Common myeloid progenitor, CD34-positive (primary cell): ENCODE measurements at regions not wholly inside any gene's neighbourhood (a gene's known extent, or its start where the extent isn't known, plus 50 kb on each side); places are given as distances from the start of the nearest gene placed in this dataset.

Experiments used
- CTCF ChIA-PET: fragments of 350-600 bp; sonication (Branson Sonifier 250); formaldehyde crosslinking; loops from one replicate; lab custom pipeline; 2021; ENCODE audit warnings: antibody characterized with exemption; lab: Charles Lee
- POLR2A ChIA-PET: fragments of 350-600 bp; sonication (Branson Sonifier 250); formaldehyde crosslinking; loops from one replicate; lab custom pipeline; 2021; ENCODE audit warnings: antibody characterized with exemption; lab: Charles Lee
- DNase-seq, 3 donors: peaks; one replicate each; pipeline versions ENCODE4 v3.0.0 to v3.0.0-alpha.2; 2013
- H3K27ac ChIP-seq, 2 experiments: 1 replicate in 1 of 2; 2 replicates in 1 of 2; pipeline ENCODE4 v1.7.0; 2013; ENCODE audit warnings: inconsistent platforms in 2 of 2, low read length in 2 of 2, mild to moderate bottlenecking in 2 of 2, low read depth in 1 of 2, moderate library complexity in 1 of 2; ENCODE audit not compliant: severe bottlenecking in 2 of 2, insufficient read depth in 1 of 2, poor library complexity in 1 of 2
- H3K27me3 ChIP-seq, 5 experiments: replicated peaks in 2 of 5; 1 replicate in 3 of 5; 2 replicates in 2 of 5; pipeline versions ENCODE4 v1.6.1 to v1.7.0; 2013; ENCODE audit warnings: low read length in 4 of 5, mild to moderate bottlenecking in 2 of 5, moderate library complexity in 2 of 5, inconsistent platforms in 1 of 5; ENCODE audit not compliant: insufficient read depth in 5 of 5, control insufficient read depth in 4 of 5
- H3K36me3 ChIP-seq, 4 experiments: 1 replicate in 2 of 4; 2 replicates in 2 of 4; pipeline versions ENCODE4 v1.6.1 to v1.7.0; 2013; ENCODE audit warnings: low read length in 3 of 4, control low read depth in 1 of 4, mild to moderate bottlenecking in 1 of 4; ENCODE audit not compliant: control insufficient read depth in 4 of 4, insufficient read depth in 4 of 4
- H3K4me1 ChIP-seq, 4 experiments: 1 replicate in 3 of 4; 2 replicates in 1 of 4; pipeline versions ENCODE4 v1.6.1 to v1.7.1; 2013; ENCODE audit warnings: low read length in 3 of 4, mild to moderate bottlenecking in 3 of 4, control low read depth in 1 of 4, inconsistent platforms in 1 of 4, moderate library complexity in 1 of 4; ENCODE audit not compliant: control insufficient read depth in 4 of 4, insufficient read depth in 4 of 4; ENCODE audit errors: control extremely low read depth in 1 of 4
- H3K4me3 ChIP-seq, 7 experiments: 1 replicate in 4 of 7; 2 replicates in 3 of 7; pipeline versions ENCODE4 v1.5.1 to v1.7.0; 2013; ENCODE audit warnings: mild to moderate bottlenecking in 7 of 7, low read length in 6 of 7, moderate library complexity in 6 of 7, inconsistent platforms in 2 of 7, low read depth in 2 of 7, control low read depth in 1 of 7; ENCODE audit not compliant: insufficient read depth in 4 of 7, control insufficient read depth in 1 of 7; ENCODE audit errors: extremely low read depth in 1 of 7
- H3K9me3 ChIP-seq, 5 experiments: 1 replicate in 4 of 5; 2 replicates in 1 of 5; pipeline versions ENCODE4 v1.6.1 to v1.7.1; 2013; ENCODE audit warnings: low read length in 4 of 5, mild to moderate bottlenecking in 2 of 5, inconsistent platforms in 1 of 5, low read depth in 1 of 5, moderate library complexity in 1 of 5; ENCODE audit not compliant: control insufficient read depth in 4 of 5, insufficient read depth in 2 of 5; ENCODE audit errors: control extremely low read depth in 1 of 5
- WGBS: methylation state at CpG from one replicate; pipeline ENCODE4 v1.1.5; 2013; ENCODE audit not compliant: insufficient coverage; 5-methylcytosine and 5-hydroxymethylcytosine counted together

- Histone ChIP-seq H3K9me3 (no peaks in the 10 kb centered on the region), H3K27me3 (no peaks in the 10 kb centered on the region), H3K4me3 (no peak overlapping the region), H3K4me1 (peaks cover 0 to 8% (median 5%) of the 10 kb centered on the region in 4 experiments), H3K36me3 (no peaks in the 10 kb centered on the region), H3K27ac (no peak overlapping the region)
- ChIA-PET POLR2A (no interaction called here), CTCF (interaction anchor here (0.8 to 1.5 kb wide), 3 partner anchors 16 to 500 kb away, joined by 3 to 4 read pairs (median 3); no protein-coding TSS in a partner anchor)
- no peak for DNase-seq
- WGBS = 92% methylated on average over 4 of the region's 5 CpGs
Measured at GRCh38 chr12:89988188-89988915, 279.7 kb upstream of the ATP2B1 start.

DNA sequence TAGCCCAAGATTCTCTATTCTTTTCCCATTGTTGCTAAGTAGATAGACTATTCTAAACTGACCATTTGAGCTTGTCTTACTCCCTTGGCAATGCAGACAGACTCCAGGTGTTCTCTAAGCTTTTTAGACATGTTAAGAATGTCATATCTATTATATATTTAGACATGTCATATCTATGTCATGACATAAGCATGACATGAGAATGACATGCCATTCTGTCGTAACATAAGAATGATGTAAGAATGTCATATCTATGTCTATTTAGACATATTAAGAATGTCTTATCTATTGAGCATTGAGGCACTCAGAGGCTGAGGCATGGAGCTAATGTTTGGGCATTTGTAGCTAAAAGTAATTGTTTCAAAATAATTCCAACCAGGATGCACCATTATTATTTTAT lies 277.3 kb upstream of the ATP2B1 start:
- Histone ChIP-seq H3K4me3 (no peak overlapping the region), H3K27ac (no peak overlapping the region), H3K36me3 (no peaks in the 10 kb centered on the region), H3K4me1 (no peaks in the 10 kb centered on the region), H3K9me3 (no peaks in the 10 kb centered on the region), H3K27me3 (no peaks in the 10 kb centered on the region)
- DNase-seq = no peak
- no CpG with 5 or more reads among the region's 1 CpG for WGBS
- CTCF ChIA-PET = interaction anchor here (1.3 kb wide), 1 partner anchor 17 kb away, joined by 4 read pairs; no protein-coding TSS in a partner anchor
- POLR2A ChIA-PET = no interaction called here

DNA sequence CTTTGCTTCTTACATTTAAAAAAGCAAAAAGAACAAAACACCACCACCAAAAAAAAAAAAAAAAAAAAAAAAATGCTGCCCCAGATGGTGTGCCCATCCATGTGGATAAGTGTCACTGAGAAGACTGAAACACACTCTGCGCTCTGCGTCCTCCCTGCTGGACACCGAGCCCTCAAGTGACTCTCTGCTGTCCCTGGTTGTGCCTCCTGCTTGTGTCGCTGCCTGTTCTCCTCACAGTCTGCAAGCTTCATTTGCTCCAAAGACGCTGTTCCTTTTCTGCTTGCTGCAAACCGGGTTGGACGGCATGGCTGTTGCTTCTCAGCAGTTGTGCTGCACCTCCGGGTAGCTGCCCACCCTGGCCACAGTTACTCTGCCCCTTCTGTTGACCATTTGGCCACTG lies 276.2 kb upstream of the ATP2B1 start:
- ChIA-PET CTCF (no interaction called here), POLR2A (no interaction called here)
- H3K27ac ChIP-seq = no peak overlapping the region
- H3K36me3 ChIP-seq = no peaks in the 10 kb centered on the region
- 100% methylated on average over 8 of the region's 8 CpGs for WGBS
- no peak for DNase-seq
- no peak overlapping the region for H3K4me3 ChIP-seq
- no peaks in the 10 kb centered on the region for H3K27me3 ChIP-seq
- no peaks in the 10 kb centered on the region for H3K9me3 ChIP-seq
- peaks cover 0 to 3% (median 0%) of the 10 kb centered on the region in 4 experiments for H3K4me1 ChIP-seq

- Histone ChIP-seq H3K27ac (no peak overlapping the region), H3K4me3 (no peak overlapping the region), H3K36me3 (no peaks in the 10 kb centered on the region), H3K9me3 (no peaks in the 10 kb centered on the region), H3K4me1 (peaks cover 0 to 3% (median 0%) of the 10 kb centered on the region in 4 experiments), H3K27me3 (no peaks in the 10 kb centered on the region)
- ChIA-PET POLR2A (no interaction called here), CTCF (interaction anchor here (1.3 kb wide), 1 partner anchor 9 kb away, joined by 3 read pairs; no protein-coding TSS in a partner anchor)
- no CpG with 5 or more reads among the region's 1 CpG for WGBS
- peak in 2 of 3 donors; percentile 43 to 48 for DNase-seq
Measured at GRCh38 chr12:89983622-89984021, 275.0 kb upstream of the ATP2B1 start.

DNA sequence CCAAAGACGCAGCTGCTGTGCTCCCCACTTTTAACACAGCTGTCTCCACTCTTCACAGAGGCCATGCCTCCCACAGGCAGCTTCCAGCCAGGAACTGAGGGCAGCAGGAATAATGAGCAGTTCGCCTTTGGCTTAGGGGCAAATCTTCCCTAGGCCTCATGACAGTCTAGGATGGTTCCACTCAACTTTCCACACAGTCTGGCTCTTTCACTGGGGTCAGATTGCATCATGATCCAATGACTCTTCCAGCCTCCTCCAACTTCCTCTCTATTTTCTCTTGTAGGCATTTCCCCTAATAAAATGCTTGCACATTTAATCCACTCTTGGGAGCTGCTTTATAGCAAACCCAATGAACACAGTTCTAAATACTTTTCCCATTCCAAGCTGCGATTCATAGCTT lies 271.6 kb upstream of the ATP2B1 start:
- ChIA-PET POLR2A (no interaction called here), CTCF (interaction anchor here (1.8 kb wide), 1 partner anchor 10 kb away, joined by 3 read pairs; no protein-coding TSS in a partner anchor)
- Histone ChIP-seq H3K27me3 (no peaks in the 10 kb centered on the region), H3K4me1 (peaks cover 0 to 6% (median 2%) of the 10 kb centered on the region in 4 experiments), H3K9me3 (no peaks in the 10 kb centered on the region), H3K27ac (no peak overlapping the region), H3K36me3 (no peaks in the 10 kb centered on the region), H3K4me3 (no peak overlapping the region)
- WGBS = 100% methylated on average over 2 of the region's 3 CpGs
- no peak for DNase-seq

DNA sequence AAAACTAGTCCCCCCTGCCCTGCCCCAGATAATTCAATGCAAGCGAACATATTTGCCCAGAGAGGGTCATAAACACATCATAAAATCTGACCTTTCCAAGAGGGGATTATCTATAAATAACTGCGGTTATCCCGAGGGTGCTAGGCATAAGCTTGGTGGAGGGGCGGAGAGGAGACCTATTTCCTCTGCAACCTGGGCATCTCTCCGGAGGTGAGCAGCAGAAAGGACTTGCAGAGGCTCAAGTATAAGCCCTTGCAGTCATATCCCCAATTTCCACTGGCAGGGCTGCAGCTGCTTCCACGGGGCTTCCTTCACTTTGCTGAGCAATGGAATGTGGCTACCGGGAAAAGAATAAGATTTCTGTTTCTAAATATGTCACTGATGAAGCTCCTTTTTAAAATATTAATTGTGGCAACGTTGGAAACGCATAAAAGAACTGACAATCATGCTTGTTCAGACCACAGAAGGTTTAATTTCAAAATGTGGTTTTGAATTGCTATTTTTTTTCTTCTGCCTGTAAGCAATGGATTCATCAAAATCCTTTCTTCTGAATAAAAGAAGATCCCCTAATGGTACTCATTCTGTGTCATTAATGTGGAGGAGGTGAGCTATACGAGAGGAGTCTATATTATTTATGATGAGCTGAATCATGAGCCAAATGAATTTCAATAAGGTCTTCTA lies 268.9 kb upstream of the ATP2B1 start:
- WGBS = 86% methylated on average over 10 of the region's 10 CpGs
- H3K4me3 ChIP-seq = no peak overlapping the region
- ChIA-PET CTCF (interaction anchor here (0.8 to 1.5 kb wide), 2 partner anchors 9 to 30 kb away, joined by 3 read pairs; no protein-coding TSS in a partner anchor), POLR2A (no interaction called here)
- H3K27ac ChIP-seq = no peak overlapping the region
- peaks cover 0 to 6% (median 2%) of the 10 kb centered on the region in 4 experiments for H3K4me1 ChIP-seq
- no peaks in the 10 kb centered on the region for H3K27me3 ChIP-seq
- H3K9me3 ChIP-seq = no peaks in the 10 kb centered on the region
- no peak for DNase-seq
- H3K36me3 ChIP-seq = no peaks in the 10 kb centered on the region

DNA sequence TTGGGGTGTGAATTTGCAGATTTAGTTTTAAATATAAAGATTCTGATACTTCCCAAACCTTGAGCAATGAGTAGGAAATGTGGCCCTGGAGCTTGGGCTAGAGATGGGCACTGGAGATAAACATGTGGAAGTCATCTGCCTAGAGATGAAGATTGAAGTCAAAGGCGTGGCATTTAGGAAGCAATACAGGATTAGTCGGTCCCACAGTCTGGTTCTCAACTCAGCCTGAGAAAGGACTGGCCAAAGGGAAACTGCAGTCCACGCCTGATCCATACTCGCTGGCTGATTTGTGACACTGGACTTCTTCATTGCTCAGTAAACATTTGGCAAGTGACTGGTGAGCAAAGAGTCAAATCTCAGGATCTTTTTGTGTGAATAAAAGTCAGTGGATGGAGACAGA lies 268.2 kb upstream of the ATP2B1 start:
- Histone ChIP-seq H3K4me3 (no peak overlapping the region), H3K27ac (no peak overlapping the region), H3K36me3 (no peaks in the 10 kb centered on the region), H3K27me3 (no peaks in the 10 kb centered on the region), H3K9me3 (no peaks in the 10 kb centered on the region), H3K4me1 (peaks cover 0 to 6% (median 2%) of the 10 kb centered on the region in 4 experiments)
- DNase-seq = no peak
- POLR2A ChIA-PET = interaction anchor here (0.6 kb wide), 1 partner anchor 13 kb away, joined by 3 read pairs; no protein-coding TSS in a partner anchor
- CTCF ChIA-PET = no interaction called here
- 100% methylated on average over 4 of the region's 4 CpGs for WGBS
